ENCODE measurements at regions not wholly inside any gene's neighbourhood (a gene's known extent, or its start where the extent isn't known, plus 50 kb on each side); places are given as distances from the start of the nearest gene placed in this dataset.

GRCh38 chr1:60141743-60142142 lies 68.2 kb upstream of the C1orf87 start:
- Histone ChIP-seq H3K4me1 (ENCODE audit: control insufficient read depth, insufficient read depth, low read length) (no peaks in the 10 kb centered on the region), H3K36me3 (ENCODE audit: control insufficient read depth in 2 of 2, insufficient read depth in 1 of 2, low read length in 2 of 2) (no peaks in the 10 kb centered on the region), H3K27ac (ENCODE audit: extremely low read depth, low read depth, low read length) (no peak overlapping the region), H3K4me3 (ENCODE audit: low read depth, low read length) (no peak overlapping the region), H3K9me3 (ENCODE audit: control insufficient read depth, insufficient read depth, low read depth, low read length) (no peaks in the 10 kb centered on the region)
- no peak for TF ChIP-seq ELK4 (IDR thresholded peaks at IDR 0.05; ENCODE audit: borderline replicate concordance, low read depth, low read length)
- TF ChIP-seq ZSCAN5A (tag by site-specific recombination; IDR thresholded peaks at IDR 0.05), result no peak
- TF ChIP-seq SCRT2 (tag by site-specific recombination; IDR thresholded peaks at IDR 0.05), result no peak
- TF ChIP-seq ZNF513 (tag by site-specific recombination; IDR thresholded peaks at IDR 0.05), result no peak
- no peak for TF ChIP-seq ZNF37A (tag by site-specific recombination; IDR thresholded peaks at IDR 0.05)
- TF ChIP-seq ZNF560 (tag by site-specific recombination; IDR thresholded peaks at IDR 0.05; ENCODE audit: borderline replicate concordance), result no peak
- no peak for TF ChIP-seq ZBTB7A (tag by site-specific recombination; IDR thresholded peaks at IDR 0.05; ENCODE audit: low read depth)
- TF ChIP-seq TRIM28 (IDR thresholded peaks at IDR 0.05; ENCODE audit: borderline replicate concordance, low read length), result no peak
- TF ChIP-seq ZNF394 (tag by site-specific recombination; IDR thresholded peaks at IDR 0.05; ENCODE audit: borderline replicate concordance), result no peak
- TF ChIP-seq ZSCAN30 (tag by site-specific recombination; IDR thresholded peaks at IDR 0.05), result no peak
- no peak for TF ChIP-seq GLIS1 (tag by site-specific recombination; IDR thresholded peaks at IDR 0.05)
- no peak for TF ChIP-seq SALL2 (tag by site-specific recombination; IDR thresholded peaks at IDR 0.05; ENCODE audit: borderline replicate concordance)
- no peak for TF ChIP-seq KLF9 (tag by site-specific recombination; IDR thresholded peaks at IDR 0.05; ENCODE audit: low read depth)
- TF ChIP-seq ZNF157 (tag by site-specific recombination; IDR thresholded peaks at IDR 0.05), result no peak
- TF ChIP-seq ZNF138 (tag by site-specific recombination; IDR thresholded peaks at IDR 0.05; ENCODE audit: borderline replicate concordance), result no peak
- TF ChIP-seq ZNF184 (tag by site-specific recombination; IDR thresholded peaks at IDR 0.05), result no peak
- ChIA-PET CTCF (interaction anchor here (1.6 kb wide), 1 partner anchor 170 kb away, joined by 4 read pairs; no protein-coding TSS in a partner anchor), POLR2A (no interaction called here)

- Histone ChIP-seq H3K4me1 (ENCODE audit: control insufficient read depth, insufficient read depth, low read length) (no peaks in the 10 kb centered on the region), H3K36me3 (ENCODE audit: control insufficient read depth in 2 of 2, insufficient read depth in 1 of 2, low read length in 2 of 2) (no peaks in the 10 kb centered on the region), H3K27ac (ENCODE audit: extremely low read depth, low read depth, low read length) (no peak overlapping the region), H3K4me3 (ENCODE audit: low read depth, low read length) (no peak overlapping the region), H3K9me3 (ENCODE audit: control insufficient read depth, insufficient read depth, low read depth, low read length) (no peaks in the 10 kb centered on the region)
- TF ChIP-seq ZNF248 (tag by site-specific recombination; IDR thresholded peaks at IDR 0.05) (no peak), ZNF521 (tag by site-specific recombination; IDR thresholded peaks at IDR 0.05) (no peak), BCL11A (tag by site-specific recombination; IDR thresholded peaks at IDR 0.05; ENCODE audit: low read depth) (no peak), ZBTB11 (tag by site-specific recombination; conservative IDR thresholded peaks at IDR 0.05; ENCODE audit: low read depth) (no peak), ATF2 (tag by site-specific recombination; IDR thresholded peaks at IDR 0.05; ENCODE audit: low read depth) (no peak), ZNF692 (tag by site-specific recombination; IDR thresholded peaks at IDR 0.05) (no peak)
- ChIA-PET POLR2A (no interaction called here), CTCF (interaction anchor here (0.6 to 1.6 kb wide), 2 partner anchors 170 to 439 kb away, joined by 3 to 4 read pairs; no protein-coding TSS in a partner anchor)
These were observed 67.7 kb upstream of the C1orf87 start for GRCh38 chr1:60141276-60141675.

All from HEK293 (cell line).